H7 (cell line): ENCODE measurements at regions not wholly inside any gene's neighbourhood (a gene's known extent, or its start where the extent isn't known, plus 50 kb on each side); places are given as distances from the start of the nearest gene placed in this dataset.
A peak's percentile ranks its signal among the peaks of the same experiment; 100 is the strongest.

Experiments
- DNase-seq: peaks from one replicate; pipeline ENCODE4 v3.0.0; 2012
- H3K27me3 ChIP-seq: 2 replicates; pipeline ENCODE4 v1.6.0; 2011; ENCODE audit warnings: mild to moderate bottlenecking, low read length; ENCODE audit not compliant: control insufficient read depth, insufficient read depth
- H3K36me3 ChIP-seq: replicated peaks from 2 replicates; pipeline ENCODE4 v1.5.1; 2011; ENCODE audit warnings: low read length; ENCODE audit not compliant: control insufficient read depth, insufficient read depth
- H3K4me3 ChIP-seq: 2 replicates; pipeline ENCODE4 v1.5.1; 2011; ENCODE audit warnings: low read depth, mild to moderate bottlenecking, control low read depth, low read length, moderate library complexity; ENCODE audit not compliant: insufficient read depth

DNA sequence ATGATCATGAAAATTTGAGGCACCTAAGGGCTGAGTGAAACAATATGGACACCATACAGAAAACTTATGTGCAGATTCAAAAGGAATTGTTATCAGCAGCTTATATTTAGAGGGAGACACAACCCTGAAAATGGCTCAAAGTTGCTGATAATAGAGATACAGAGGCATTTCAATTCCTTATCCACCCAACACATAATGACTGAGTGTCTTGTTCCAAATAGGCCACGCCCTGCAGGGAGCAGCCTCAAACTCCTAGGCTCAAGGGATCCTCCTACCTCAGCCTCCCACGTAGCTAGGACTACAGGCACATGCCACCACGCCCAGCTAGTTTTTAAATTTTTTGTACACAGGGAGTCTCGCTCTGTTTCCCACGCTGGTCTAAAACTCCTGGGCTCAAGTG, 79.0 kb downstream of the LBH start:
- H3K36me3 ChIP-seq: no peaks in the 10 kb centered on the region
- no peak overlapping the region for H3K4me3 ChIP-seq
- H3K27me3 ChIP-seq: no peaks in the 10 kb centered on the region
- no peak for DNase-seq

DNA sequence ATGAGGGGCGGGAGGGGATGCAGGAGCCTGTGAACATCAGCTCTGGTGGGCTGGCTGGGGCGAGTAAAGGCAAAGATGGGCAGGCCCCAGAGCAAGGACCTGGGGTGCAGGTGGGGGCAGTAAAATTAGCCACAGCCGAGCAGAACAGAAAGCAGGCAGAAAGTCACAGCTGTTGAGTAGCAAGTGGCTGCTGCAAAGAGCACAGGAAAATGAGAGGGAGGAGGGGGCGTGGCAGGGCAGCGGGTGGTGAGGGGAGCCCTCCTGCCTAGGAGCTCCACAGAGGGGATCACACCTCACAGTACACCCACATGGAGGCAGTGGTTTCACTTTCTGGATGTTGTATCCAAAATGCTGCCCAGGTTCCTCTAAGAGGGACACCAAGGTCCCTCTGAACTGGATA, 79.6 kb downstream of the LBH start:
- Histone ChIP-seq H3K27me3 (no peaks in the 10 kb centered on the region), H3K4me3 (no peak overlapping the region), H3K36me3 (no peaks in the 10 kb centered on the region)
- DNase-seq: peak; percentile 42

- H3K36me3 ChIP-seq: no peaks in the 10 kb centered on the region
- no peak overlapping the region for H3K4me3 ChIP-seq
- DNase-seq: no peak
- H3K27me3 ChIP-seq: no peaks in the 10 kb centered on the region
These were observed 80.4 kb downstream of the LBH start for GRCh38 chr2:30311711-30312110.

DNA sequence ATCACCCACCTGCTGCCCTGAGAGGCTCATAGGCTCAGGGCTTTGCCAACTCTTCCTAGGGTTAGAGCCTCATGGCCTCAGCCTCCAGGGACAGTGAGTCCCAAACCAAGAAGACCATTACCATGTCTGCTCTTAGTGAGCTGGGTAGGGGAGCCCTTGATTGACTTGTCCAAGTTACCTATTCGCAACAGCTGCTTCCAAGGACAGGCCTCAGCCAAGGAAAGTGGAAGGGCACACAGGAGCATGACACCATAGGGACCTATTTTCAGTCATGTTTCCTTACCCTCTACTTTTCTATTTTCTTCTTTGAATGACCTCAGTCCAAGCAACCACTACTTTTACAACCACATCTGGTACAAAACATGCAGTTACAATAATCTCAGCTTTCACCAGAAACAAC, 81.6 kb downstream of the LBH start:
- no peaks in the 10 kb centered on the region for H3K27me3 ChIP-seq
- H3K36me3 ChIP-seq: no peaks in the 10 kb centered on the region
- H3K4me3 ChIP-seq: no peak overlapping the region
- DNase-seq: no peak

DNA sequence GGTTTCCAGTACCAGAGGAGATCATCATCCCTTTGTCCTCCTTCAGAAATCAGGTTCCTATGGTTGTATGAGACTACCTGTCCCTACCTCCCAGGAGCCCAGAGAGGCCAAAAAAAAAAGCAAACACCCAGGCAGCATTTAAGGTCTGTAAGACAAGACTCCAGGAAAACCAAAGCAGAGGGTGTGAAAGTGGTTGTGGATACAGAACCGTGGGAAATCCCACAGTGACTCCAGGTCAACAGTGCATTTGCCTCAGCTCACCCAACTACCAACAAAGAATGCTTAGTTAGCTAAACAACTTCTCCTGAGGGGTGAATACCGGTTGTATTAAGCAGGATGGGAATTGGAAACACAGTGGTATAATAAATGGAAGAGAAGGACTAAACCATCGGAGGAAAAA, 83.6 kb downstream of the LBH start:
- DNase-seq: no peak
- no peaks in the 10 kb centered on the region for H3K36me3 ChIP-seq
- no peaks in the 10 kb centered on the region for H3K27me3 ChIP-seq
- H3K4me3 ChIP-seq: no peak overlapping the region

GRCh38 chr2:30315391-30316063, 84.2 kb downstream of the LBH start:
- no peak overlapping the region for H3K4me3 ChIP-seq
- H3K36me3 ChIP-seq: no peaks in the 10 kb centered on the region
- DNase-seq: no peak
- no peaks in the 10 kb centered on the region for H3K27me3 ChIP-seq

DNA sequence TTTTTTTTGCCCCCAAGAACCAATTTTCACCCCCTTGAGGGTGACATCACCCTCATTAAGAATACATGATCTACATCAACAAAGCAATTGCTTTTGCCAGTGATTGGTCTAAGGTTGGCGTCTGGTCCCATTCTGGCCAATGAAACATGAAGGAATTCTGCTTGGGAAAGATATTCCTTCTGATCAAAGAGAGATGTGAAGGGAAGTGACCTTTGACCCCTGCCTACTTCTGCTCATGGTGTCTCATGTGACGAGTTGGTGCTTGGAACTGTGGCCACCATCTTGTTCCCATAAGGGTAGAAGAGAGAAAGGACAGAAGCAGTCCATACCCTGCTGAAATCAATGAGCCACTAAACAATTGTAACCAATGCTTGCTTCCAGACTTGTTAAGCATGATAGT, 85.1 kb downstream of the LBH start:
- Histone ChIP-seq H3K36me3 (no peaks in the 10 kb centered on the region), H3K27me3 (no peaks in the 10 kb centered on the region), H3K4me3 (no peak overlapping the region)
- no peak for DNase-seq

DNA sequence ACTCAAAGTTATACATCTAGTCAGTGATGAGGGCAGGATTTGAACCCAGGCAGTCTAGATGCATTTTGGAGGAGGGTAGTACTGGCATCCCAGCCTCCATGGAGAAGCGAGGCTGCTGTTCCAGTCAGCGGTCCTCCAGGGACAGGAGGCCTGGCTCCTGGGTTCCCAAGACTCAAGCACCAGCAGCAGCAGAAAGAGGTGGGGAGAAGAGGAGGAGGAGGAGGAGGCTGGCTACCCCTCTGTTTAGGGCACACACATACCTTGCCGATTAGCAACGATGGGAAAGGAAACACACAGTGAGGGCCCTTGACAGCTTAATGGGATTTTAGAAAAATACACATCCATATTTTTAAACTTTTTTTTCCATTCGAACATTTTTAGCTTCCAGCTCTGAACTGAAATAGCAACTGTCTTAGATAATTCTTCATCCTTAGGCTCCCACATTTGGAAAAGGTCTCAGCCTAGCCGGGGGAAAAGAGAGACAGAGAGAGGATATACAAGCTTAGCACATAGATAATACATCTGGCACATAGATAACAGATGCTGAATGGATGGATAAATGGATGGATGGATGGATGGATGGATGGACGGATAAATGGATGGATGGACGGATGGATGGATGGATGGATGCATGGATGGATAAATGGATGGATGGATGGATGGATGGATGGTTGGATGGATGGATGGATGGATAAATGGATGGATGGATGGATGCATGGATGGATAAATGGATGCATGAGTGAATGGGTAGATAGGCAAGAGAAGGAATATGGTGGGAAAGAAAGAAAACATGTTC, 87.9 kb downstream of the LBH start:
- H3K36me3 ChIP-seq: no peaks in the 10 kb centered on the region
- H3K4me3 ChIP-seq: no peak overlapping the region
- no peak for DNase-seq
- no peaks in the 10 kb centered on the region for H3K27me3 ChIP-seq

- no peak for DNase-seq
- Histone ChIP-seq H3K4me3 (no peak overlapping the region), H3K36me3 (no peaks in the 10 kb centered on the region), H3K27me3 (no peaks in the 10 kb centered on the region)
These were observed 90.1 kb downstream of the LBH start for GRCh38 chr2:30321466-30321865.

- Histone ChIP-seq H3K4me3 (no peak overlapping the region), H3K36me3 (no peaks in the 10 kb centered on the region), H3K27me3 (no peaks in the 10 kb centered on the region)
- DNase-seq: no peak
These were observed 92.2 kb downstream of the LBH start for GRCh38 chr2:30323499-30323898.

DNA sequence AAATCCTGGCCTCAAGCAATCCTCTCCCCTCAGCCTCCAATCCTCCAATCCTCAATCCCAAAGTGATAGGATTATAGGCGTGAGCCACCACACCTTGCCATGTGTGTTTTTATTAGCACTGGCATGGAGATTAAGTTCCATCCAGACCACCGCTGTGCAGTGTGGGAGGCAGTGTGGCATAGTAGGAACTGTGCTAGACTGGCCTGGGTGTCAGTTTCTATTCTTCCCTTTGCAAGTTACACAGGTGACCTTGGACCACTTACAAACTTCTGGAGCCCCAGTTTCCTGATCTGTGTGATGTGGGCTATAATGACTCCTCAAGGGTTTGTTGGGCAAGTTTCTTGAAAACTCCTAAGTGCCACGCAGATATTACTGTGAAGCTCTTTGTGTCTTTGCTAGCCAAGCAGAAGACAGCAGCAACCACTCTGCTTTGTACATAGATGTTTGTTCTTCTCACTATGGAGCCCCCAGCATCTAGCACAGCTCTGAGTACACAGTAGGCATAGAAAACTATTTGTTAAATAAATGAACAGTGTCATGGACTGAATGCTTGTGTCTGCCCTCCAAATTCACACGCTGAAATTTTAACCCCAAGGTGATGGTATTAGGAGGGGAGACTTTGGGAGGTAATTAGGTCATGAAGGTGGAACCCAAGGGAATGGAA, 93.0 kb downstream of the LBH start:
- H3K27me3 ChIP-seq: no peaks in the 10 kb centered on the region
- H3K36me3 ChIP-seq: no peaks in the 10 kb centered on the region
- DNase-seq: no peak
- no peak overlapping the region for H3K4me3 ChIP-seq

GRCh38 chr2:30325600-30326328, 94.4 kb downstream of the LBH start:
- H3K27me3 ChIP-seq: no peaks in the 10 kb centered on the region
- DNase-seq: no peak
- no peak overlapping the region for H3K4me3 ChIP-seq
- H3K36me3 ChIP-seq: no peaks in the 10 kb centered on the region

DNA sequence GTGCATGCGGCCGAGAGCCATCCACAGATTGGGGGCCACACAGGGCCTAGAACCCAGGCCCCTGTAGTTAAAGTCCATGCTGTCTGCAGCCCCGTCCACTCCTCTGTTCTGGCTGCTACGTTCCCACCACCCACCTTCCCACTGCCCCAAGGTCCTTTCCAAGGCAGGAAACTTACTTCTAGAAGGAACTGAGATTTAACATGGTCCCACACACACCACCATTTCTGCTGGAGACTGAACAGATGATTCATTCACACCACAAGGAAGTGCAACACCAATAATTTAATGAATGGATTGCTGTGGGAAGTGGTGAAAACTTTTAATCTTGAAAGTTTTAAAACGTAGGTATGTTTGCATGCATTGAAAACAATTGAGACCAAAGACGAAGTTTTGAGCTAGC, 95.2 kb downstream of the LBH start:
- no peaks in the 10 kb centered on the region for H3K36me3 ChIP-seq
- DNase-seq: no peak
- H3K4me3 ChIP-seq: no peak overlapping the region
- no peaks in the 10 kb centered on the region for H3K27me3 ChIP-seq

DNA sequence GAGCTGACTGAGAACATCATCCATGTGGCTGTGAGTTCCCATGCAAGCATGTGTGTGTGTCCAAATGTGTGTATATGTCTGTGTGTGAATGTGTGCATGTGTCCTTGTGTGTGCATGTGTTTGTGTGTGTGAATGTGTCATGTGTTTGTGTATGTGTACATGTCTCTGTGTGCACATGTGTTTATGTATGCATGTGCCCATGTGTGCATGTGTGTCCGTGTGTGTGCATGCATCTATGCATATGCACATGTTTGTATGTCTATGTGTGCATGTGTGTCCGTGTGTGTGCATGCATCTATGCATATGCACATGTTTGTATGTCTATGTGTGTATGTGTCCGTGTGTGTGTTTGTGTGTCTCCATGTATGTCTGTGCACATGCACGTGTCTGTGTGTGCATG, 99.7 kb downstream of the LBH start:
- H3K36me3 ChIP-seq: no peaks in the 10 kb centered on the region
- H3K27me3 ChIP-seq: no peaks in the 10 kb centered on the region
- no peak overlapping the region for H3K4me3 ChIP-seq
- no peak for DNase-seq

GRCh38 chr2:30331869-30332268, 100.5 kb downstream of the LBH start:
- no peak for DNase-seq
- Histone ChIP-seq H3K36me3 (no peaks in the 10 kb centered on the region), H3K27me3 (no peaks in the 10 kb centered on the region), H3K4me3 (no peak overlapping the region)
